GM23338 (cell line): ENCODE measurements at regions not wholly inside any gene's neighbourhood (a gene's known extent, or its start where the extent isn't known, plus 50 kb on each side); places are given as distances from the start of the nearest gene placed in this dataset.
A peak's percentile ranks its signal among the peaks of the same experiment; 100 is the strongest.

Experiments
- ATAC-seq: fragments of 200-7000 bp; cut with Tn5 transposase; 3 replicates; pipeline ENCODE4 v1.9.1; 2020
- DNase-seq: peaks from one replicate; pipeline ENCODE4 v3.0.0-alpha.2; 2015; ENCODE audit warnings: low spot score
- H2AFZ ChIP-seq: fragments of 200-600 bp; sonication (generic); 2 replicates; pipeline ENCODE4 v1.8.0; 2016; ENCODE audit warnings: antibody characterized with exemption, mild to moderate bottlenecking, moderate library complexity
- H3F3A ChIP-seq: fragments of 200-600 bp; sonication (generic); replicated peaks from 2 replicates; pipeline ENCODE4 v1.8.0; 2017; ENCODE audit warnings: antibody characterized with exemption, mixed run types, low read depth
- H3K27ac ChIP-seq: fragments of 200-600 bp; sonication (generic); 2 replicates; pipeline ENCODE4 v1.6.1; 2016; ENCODE audit warnings: low read depth
- H3K27me3 ChIP-seq: fragments of 200-600 bp; sonication (generic); 2 replicates; pipeline ENCODE4 v1.8.0; 2016; ENCODE audit warnings: mild to moderate bottlenecking, mixed run types, moderate library complexity; ENCODE audit not compliant: insufficient read depth
- H3K36me3 ChIP-seq: fragments of 200-600 bp; sonication (generic); 2 replicates; pipeline ENCODE4 v1.8.0; 2016; ENCODE audit warnings: mild to moderate bottlenecking; ENCODE audit not compliant: insufficient read depth
- H3K4me1 ChIP-seq: fragments of 200-600 bp; sonication (generic); 2 replicates; pipeline ENCODE4 v1.8.0; 2016; ENCODE audit warnings: mild to moderate bottlenecking, moderate library complexity; ENCODE audit not compliant: insufficient read depth
- H3K4me2 ChIP-seq: fragments of 200-600 bp; sonication (generic); 2 replicates; pipeline ENCODE4 v1.7.1; 2017; ENCODE audit warnings: mixed run types
- H3K4me3 ChIP-seq: fragments of 200-600 bp; sonication (generic); 2 replicates; pipeline ENCODE4 v1.6.1; 2016; ENCODE audit warnings: mixed run types
- H3K79me2 ChIP-seq: fragments of 200-600 bp; sonication (generic); replicated peaks from 2 replicates; pipeline ENCODE4 v1.8.0; 2017; ENCODE audit warnings: mild to moderate bottlenecking; ENCODE audit not compliant: insufficient read depth
- H3K9me2 ChIP-seq: fragments of 200-600 bp; sonication (generic); 2 replicates; pipeline ENCODE4 v1.8.0; 2017; ENCODE audit not compliant: insufficient read depth
- H4K20me1 ChIP-seq: fragments of 200-600 bp; sonication (generic); replicated peaks from 2 replicates; pipeline ENCODE4 v1.8.0; 2017; ENCODE audit warnings: mild to moderate bottlenecking; ENCODE audit not compliant: insufficient read depth
- H3K27ac Mint-ChIP-seq: 2 replicates; pipeline ENCODE4 v1.8.0; 2020; ENCODE audit warnings: inconsistent platforms, mild to moderate bottlenecking, moderate library complexity, mixed read lengths
- H3K27me3 Mint-ChIP-seq: 3 replicates; pipeline ENCODE4 v1.8.0; 2022; ENCODE audit warnings: low read depth, mild to moderate bottlenecking, moderate library complexity, mixed read lengths, inconsistent platforms; ENCODE audit not compliant: insufficient read depth, poor library complexity
- H3K36me3 Mint-ChIP-seq: 3 replicates; pipeline ENCODE4 v1.8.0; 2021; ENCODE audit warnings: low read depth, mild to moderate bottlenecking, inconsistent platforms, moderate library complexity, mixed read lengths
- H3K4me1 Mint-ChIP-seq: 3 replicates; pipeline ENCODE4 v1.8.0; 2020; ENCODE audit warnings: mild to moderate bottlenecking, inconsistent platforms, mixed read lengths
- H3K4me3 Mint-ChIP-seq: 3 replicates; pipeline ENCODE4 v1.8.0; 2021; ENCODE audit warnings: moderate library complexity, mild to moderate bottlenecking, inconsistent platforms, mixed read lengths
- H3K9me3 Mint-ChIP-seq: 3 replicates; pipeline ENCODE4 v1.8.0; 2020; ENCODE audit warnings: moderate library complexity, mild to moderate bottlenecking, inconsistent platforms, mixed read lengths
- CREB1 ChIP-seq: fragments of 250-450 bp; sonication (Bioruptor Pico); IDR thresholded peaks from 2 replicates; pipeline ENCODE4 v1.5.0; 2020; ENCODE audit warnings: low read depth, mild to moderate bottlenecking, moderate library complexity
- EZH2 ChIP-seq: fragments of 200-600 bp; sonication (generic); IDR thresholded peaks from one replicate; pipeline ENCODE4 v1.8.0; 2017; ENCODE audit warnings: antibody characterized with exemption, mild to moderate bottlenecking, low read depth; ENCODE audit not compliant: unreplicated experiment
- EZH2phosphoT487 ChIP-seq: fragments of 200-600 bp; sonication (generic); IDR thresholded peaks from one replicate; pipeline ENCODE4 v1.8.1; 2018; ENCODE audit warnings: antibody characterized with exemption; ENCODE audit not compliant: unreplicated experiment
- JUNB ChIP-seq: IDR thresholded peaks from one replicate; pipeline ENCODE4 v1.6.1; 2016; ENCODE audit warnings: antibody characterized with exemption; ENCODE audit not compliant: unreplicated experiment
- NANOG ChIP-seq: IDR thresholded peaks from 2 replicates; pipeline ENCODE4 v1.6.1; 2016; ENCODE audit warnings: antibody characterized with exemption, borderline replicate concordance
- POLR2AphosphoS5 ChIP-seq: IDR thresholded peaks from 2 replicates; pipeline ENCODE4 v1.6.1; 2016; ENCODE audit warnings: antibody characterized with exemption, low read depth
- STAT1 ChIP-seq: IDR thresholded peaks from one replicate; pipeline ENCODE4 v1.6.1; 2016; ENCODE audit warnings: antibody characterized with exemption; ENCODE audit not compliant: unreplicated experiment
- ZNF114 ChIP-seq: fragments of 250-450 bp; sonication (Bioruptor Pico); IDR thresholded peaks from 2 replicates; pipeline ENCODE4 v1.5.0; 2020; ENCODE audit warnings: mild to moderate bottlenecking, moderate library complexity
- ZNF331 ChIP-seq: fragments of 250-450 bp; sonication (Bioruptor Pico); IDR thresholded peaks from 2 replicates; pipeline ENCODE4 v1.5.0; 2020; ENCODE audit warnings: low read depth, mild to moderate bottlenecking, moderate library complexity
- TF ChIP-seq, protein P1 (sequence below): fragments of 250-450 bp; sonication (Bioruptor Pico); IDR thresholded peaks from 2 replicates; pipeline ENCODE4 v1.5.0; 2020; ENCODE audit warnings: mild to moderate bottlenecking, moderate library complexity
- TF ChIP-seq, protein P2 (sequence below): IDR thresholded peaks from 2 replicates; pipeline ENCODE4 v1.6.1; 2016; ENCODE audit warnings: antibody characterized with exemption
- TF ChIP-seq, protein P3 (sequence below), 2 experiments: fragments of 200-600 bp in 1 of 2; sonication (generic) in 1 of 2; conservative IDR thresholded peaks; 2 replicates each; pipeline versions ENCODE4 v1.5.1 to v1.6.1; 2016 to 2017; ENCODE audit warnings: antibody characterized with exemption in 2 of 2, low read depth in 2 of 2, mild to moderate bottlenecking in 2 of 2, moderate library complexity in 1 of 2
- TF ChIP-seq, protein P4 (sequence below): IDR thresholded peaks from one replicate; pipeline ENCODE4 v1.6.1; 2018; ENCODE audit warnings: antibody characterized with exemption; ENCODE audit not compliant: unreplicated experiment

DNA sequence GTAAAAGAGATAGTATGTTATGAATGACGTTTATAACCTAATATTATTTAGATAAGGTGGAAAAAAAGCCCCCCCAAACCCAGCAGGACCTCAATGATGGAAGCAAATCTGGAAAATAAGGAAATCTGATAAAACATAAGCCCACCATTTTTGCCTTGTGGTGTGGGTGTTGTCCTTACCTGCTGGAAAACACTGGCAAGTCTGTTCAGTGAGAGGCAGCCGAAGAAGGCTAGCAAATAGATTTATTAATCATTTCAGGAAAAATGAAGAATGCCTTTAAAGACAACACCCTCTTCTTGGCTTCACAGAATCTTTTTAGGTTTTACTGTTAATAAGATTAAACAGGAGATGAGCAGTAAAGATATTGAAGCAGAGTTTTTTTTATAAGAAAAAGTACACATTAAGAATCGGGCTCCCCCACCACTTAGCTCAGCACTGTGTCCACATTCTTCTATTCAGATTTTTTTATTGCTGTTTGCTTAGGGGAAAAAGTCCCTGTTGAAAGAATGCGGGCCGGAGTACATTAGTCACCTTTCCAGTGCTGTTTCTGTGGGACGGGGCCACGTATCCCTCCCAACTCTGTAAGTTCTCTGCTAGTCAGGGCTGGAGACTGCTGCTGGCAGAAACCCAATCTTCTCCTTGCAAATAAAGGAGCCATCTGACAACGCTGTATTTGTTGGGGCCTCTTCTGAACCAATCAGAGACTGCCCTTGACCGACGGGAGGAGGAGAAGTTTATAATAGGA is 104.1 kb downstream of the EVX1 start:
- TF ChIP-seq NANOG = no peak
- TF ChIP-seq STAT1 = no peak
- no peak for TF ChIP-seq POLR2AphosphoS5
- no peak for TF ChIP-seq ZNF114
- no peak for TF ChIP-seq CREB1
- no peak for TF ChIP-seq EZH2
- TF ChIP-seq EZH2phosphoT487 = no peak
- TF ChIP-seq, protein P1, sequence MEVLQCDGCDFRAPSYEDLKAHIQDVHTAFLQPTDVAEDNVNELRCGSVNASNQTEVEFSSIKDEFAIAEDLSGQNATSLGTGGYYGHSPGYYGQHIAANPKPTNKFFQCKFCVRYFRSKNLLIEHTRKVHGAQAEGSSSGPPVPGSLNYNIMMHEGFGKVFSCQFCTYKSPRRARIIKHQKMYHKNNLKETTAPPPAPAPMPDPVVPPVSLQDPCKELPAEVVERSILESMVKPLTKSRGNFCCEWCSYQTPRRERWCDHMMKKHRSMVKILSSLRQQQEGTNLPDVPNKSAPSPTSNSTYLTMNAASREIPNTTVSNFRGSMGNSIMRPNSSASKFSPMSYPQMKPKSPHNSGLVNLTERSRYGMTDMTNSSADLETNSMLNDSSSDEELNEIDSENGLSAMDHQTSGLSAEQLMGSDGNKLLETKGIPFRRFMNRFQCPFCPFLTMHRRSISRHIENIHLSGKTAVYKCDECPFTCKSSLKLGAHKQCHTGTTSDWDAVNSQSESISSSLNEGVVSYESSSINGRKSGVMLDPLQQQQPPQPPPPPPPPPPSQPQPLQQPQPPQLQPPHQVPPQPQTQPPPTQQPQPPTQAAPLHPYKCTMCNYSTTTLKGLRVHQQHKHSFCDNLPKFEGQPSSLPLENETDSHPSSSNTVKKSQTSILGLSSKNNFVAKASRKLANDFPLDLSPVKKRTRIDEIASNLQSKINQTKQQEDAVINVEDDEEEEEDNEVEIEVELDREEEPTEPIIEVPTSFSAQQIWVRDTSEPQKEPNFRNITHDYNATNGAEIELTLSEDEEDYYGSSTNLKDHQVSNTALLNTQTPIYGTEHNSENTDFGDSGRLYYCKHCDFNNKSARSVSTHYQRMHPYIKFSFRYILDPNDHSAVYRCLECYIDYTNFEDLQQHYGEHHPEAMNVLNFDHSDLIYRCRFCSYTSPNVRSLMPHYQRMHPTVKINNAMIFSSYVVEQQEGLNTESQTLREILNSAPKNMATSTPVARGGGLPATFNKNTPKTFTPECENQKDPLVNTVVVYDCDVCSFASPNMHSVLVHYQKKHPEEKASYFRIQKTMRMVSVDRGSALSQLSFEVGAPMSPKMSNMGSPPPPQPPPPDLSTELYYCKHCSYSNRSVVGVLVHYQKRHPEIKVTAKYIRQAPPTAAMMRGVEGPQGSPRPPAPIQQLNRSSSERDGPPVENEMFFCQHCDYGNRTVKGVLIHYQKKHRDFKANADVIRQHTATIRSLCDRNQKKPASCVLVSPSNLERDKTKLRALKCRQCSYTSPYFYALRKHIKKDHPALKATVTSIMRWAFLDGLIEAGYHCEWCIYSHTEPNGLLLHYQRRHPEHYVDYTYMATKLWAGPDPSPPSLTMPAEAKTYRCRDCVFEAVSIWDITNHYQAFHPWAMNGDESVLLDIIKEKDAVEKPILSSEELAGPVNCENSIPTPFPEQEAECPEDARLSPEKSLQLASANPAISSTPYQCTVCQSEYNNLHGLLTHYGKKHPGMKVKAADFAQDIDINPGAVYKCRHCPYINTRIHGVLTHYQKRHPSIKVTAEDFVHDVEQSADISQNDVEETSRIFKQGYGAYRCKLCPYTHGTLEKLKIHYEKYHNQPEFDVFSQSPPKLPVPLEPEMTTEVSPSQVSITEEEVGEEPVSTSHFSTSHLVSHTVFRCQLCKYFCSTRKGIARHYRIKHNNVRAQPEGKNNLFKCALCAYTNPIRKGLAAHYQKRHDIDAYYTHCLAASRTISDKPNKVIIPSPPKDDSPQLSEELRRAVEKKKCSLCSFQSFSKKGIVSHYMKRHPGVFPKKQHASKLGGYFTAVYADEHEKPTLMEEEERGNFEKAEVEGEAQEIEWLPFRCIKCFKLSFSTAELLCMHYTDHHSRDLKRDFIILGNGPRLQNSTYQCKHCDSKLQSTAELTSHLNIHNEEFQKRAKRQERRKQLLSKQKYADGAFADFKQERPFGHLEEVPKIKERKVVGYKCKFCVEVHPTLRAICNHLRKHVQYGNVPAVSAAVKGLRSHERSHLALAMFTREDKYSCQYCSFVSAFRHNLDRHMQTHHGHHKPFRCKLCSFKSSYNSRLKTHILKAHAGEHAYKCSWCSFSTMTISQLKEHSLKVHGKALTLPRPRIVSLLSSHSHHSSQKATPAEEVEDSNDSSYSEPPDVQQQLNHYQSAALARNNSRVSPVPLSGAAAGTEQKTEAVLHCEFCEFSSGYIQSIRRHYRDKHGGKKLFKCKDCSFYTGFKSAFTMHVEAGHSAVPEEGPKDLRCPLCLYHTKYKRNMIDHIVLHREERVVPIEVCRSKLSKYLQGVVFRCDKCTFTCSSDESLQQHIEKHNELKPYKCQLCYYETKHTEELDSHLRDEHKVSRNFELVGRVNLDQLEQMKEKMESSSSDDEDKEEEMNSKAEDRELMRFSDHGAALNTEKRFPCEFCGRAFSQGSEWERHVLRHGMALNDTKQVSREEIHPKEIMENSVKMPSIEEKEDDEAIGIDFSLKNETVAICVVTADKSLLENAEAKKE (CRISPR knock-in tag) = no peak
- TF ChIP-seq, protein P2, sequence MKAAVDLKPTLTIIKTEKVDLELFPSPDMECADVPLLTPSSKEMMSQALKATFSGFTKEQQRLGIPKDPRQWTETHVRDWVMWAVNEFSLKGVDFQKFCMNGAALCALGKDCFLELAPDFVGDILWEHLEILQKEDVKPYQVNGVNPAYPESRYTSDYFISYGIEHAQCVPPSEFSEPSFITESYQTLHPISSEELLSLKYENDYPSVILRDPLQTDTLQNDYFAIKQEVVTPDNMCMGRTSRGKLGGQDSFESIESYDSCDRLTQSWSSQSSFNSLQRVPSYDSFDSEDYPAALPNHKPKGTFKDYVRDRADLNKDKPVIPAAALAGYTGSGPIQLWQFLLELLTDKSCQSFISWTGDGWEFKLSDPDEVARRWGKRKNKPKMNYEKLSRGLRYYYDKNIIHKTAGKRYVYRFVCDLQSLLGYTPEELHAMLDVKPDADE = no peak
- no peak for TF ChIP-seq JUNB
- TF ChIP-seq, protein P3, sequence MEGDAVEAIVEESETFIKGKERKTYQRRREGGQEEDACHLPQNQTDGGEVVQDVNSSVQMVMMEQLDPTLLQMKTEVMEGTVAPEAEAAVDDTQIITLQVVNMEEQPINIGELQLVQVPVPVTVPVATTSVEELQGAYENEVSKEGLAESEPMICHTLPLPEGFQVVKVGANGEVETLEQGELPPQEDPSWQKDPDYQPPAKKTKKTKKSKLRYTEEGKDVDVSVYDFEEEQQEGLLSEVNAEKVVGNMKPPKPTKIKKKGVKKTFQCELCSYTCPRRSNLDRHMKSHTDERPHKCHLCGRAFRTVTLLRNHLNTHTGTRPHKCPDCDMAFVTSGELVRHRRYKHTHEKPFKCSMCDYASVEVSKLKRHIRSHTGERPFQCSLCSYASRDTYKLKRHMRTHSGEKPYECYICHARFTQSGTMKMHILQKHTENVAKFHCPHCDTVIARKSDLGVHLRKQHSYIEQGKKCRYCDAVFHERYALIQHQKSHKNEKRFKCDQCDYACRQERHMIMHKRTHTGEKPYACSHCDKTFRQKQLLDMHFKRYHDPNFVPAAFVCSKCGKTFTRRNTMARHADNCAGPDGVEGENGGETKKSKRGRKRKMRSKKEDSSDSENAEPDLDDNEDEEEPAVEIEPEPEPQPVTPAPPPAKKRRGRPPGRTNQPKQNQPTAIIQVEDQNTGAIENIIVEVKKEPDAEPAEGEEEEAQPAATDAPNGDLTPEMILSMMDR (conservative IDR thresholded peaks at IDR 0.05; ENCODE audit: low read depth in 2 of 2) = no peak
- no peak for TF ChIP-seq ZNF331
- TF ChIP-seq, protein P4, sequence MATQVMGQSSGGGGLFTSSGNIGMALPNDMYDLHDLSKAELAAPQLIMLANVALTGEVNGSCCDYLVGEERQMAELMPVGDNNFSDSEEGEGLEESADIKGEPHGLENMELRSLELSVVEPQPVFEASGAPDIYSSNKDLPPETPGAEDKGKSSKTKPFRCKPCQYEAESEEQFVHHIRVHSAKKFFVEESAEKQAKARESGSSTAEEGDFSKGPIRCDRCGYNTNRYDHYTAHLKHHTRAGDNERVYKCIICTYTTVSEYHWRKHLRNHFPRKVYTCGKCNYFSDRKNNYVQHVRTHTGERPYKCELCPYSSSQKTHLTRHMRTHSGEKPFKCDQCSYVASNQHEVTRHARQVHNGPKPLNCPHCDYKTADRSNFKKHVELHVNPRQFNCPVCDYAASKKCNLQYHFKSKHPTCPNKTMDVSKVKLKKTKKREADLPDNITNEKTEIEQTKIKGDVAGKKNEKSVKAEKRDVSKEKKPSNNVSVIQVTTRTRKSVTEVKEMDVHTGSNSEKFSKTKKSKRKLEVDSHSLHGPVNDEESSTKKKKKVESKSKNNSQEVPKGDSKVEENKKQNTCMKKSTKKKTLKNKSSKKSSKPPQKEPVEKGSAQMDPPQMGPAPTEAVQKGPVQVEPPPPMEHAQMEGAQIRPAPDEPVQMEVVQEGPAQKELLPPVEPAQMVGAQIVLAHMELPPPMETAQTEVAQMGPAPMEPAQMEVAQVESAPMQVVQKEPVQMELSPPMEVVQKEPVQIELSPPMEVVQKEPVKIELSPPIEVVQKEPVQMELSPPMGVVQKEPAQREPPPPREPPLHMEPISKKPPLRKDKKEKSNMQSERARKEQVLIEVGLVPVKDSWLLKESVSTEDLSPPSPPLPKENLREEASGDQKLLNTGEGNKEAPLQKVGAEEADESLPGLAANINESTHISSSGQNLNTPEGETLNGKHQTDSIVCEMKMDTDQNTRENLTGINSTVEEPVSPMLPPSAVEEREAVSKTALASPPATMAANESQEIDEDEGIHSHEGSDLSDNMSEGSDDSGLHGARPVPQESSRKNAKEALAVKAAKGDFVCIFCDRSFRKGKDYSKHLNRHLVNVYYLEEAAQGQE = no peak
- H3K27ac Mint-ChIP-seq = no peak overlapping the region
- no peaks in the 10 kb centered on the region for H3K9me3 Mint-ChIP-seq
- peak; percentile 33 for DNase-seq
- H3K4me3 ChIP-seq = no peak overlapping the region
- H3K27ac ChIP-seq = no peak overlapping the region
- peaks cover 12% of the 10 kb centered on the region for H3K4me1 ChIP-seq
- no peaks in the 10 kb centered on the region for H3K36me3 Mint-ChIP-seq
- H3K27me3 Mint-ChIP-seq = peaks cover 6% of the 10 kb centered on the region
- H3K36me3 ChIP-seq = no peaks in the 10 kb centered on the region
- no peak overlapping the region for H3K4me2 ChIP-seq
- no peaks in the 10 kb centered on the region; the same call in 1 of the 2 replicates for H3K9me2 ChIP-seq
- H3K4me1 Mint-ChIP-seq = peaks cover 19% of the 10 kb centered on the region
- H3K4me3 Mint-ChIP-seq = no peak overlapping the region
- no peaks in the 10 kb centered on the region for H3K79me2 ChIP-seq
- 0 out of 2 replicates have a peak overlapping the region, but pooled peaks have one; percentile 0 for H2AFZ ChIP-seq
- ATAC-seq = peak; percentile 90
- H3K27me3 ChIP-seq = no peaks in the 10 kb centered on the region
- H3F3A ChIP-seq = no peaks in the 10 kb centered on the region
- H4K20me1 ChIP-seq = no peaks in the 10 kb centered on the region
